ENCODE measurements at regions not wholly inside any gene's neighbourhood (a gene's known extent, or its start where the extent isn't known, plus 50 kb on each side); places are given as distances from the start of the nearest gene placed in this dataset.

GRCh38 chr11:109968299-109968698 is 124.9 kb upstream of the ZC3H12C start:
- TF ChIP-seq YY1 (IDR thresholded peaks at IDR 0.05; ENCODE audit: insufficient read depth, insufficient replicate concordance, low read depth, low read length) (no peak), TCF12 (IDR thresholded peaks at IDR 0.05) (no peak), TCF12 (CRISPR knock-in tag; IDR thresholded peaks at IDR 0.05) (no peak), KAT7 (CRISPR knock-in tag; IDR thresholded peaks at IDR 0.05; ENCODE audit: borderline replicate concordance) (no peak), ZNF205 (CRISPR knock-in tag; IDR thresholded peaks at IDR 0.05) (no peak), ZSCAN5A (CRISPR knock-in tag; IDR thresholded peaks at IDR 0.05; ENCODE audit: borderline replicate concordance) (no peak), CAMTA2 (CRISPR knock-in tag; IDR thresholded peaks at IDR 0.05; ENCODE audit: borderline replicate concordance) (no peak), ZNF335 (CRISPR knock-in tag; IDR thresholded peaks at IDR 0.05) (no peak), CTCF (CRISPR knock-in tag; IDR thresholded peaks at IDR 0.05) (no peak), MIER2 (CRISPR knock-in tag; IDR thresholded peaks at IDR 0.05) (no peak), ZNF570 (CRISPR knock-in tag; IDR thresholded peaks at IDR 0.05; ENCODE audit: borderline replicate concordance) (no peak), EHMT2 (IDR thresholded peaks at IDR 0.05; ENCODE audit: borderline replicate concordance, low read depth, low read length) (no peak), PREB (CRISPR knock-in tag; IDR thresholded peaks at IDR 0.05) (no peak), RBFOX2 (IDR thresholded peaks at IDR 0.05; ENCODE audit: low read depth, low read length) (no peak)
- TF ChIP-seq, protein P1, sequence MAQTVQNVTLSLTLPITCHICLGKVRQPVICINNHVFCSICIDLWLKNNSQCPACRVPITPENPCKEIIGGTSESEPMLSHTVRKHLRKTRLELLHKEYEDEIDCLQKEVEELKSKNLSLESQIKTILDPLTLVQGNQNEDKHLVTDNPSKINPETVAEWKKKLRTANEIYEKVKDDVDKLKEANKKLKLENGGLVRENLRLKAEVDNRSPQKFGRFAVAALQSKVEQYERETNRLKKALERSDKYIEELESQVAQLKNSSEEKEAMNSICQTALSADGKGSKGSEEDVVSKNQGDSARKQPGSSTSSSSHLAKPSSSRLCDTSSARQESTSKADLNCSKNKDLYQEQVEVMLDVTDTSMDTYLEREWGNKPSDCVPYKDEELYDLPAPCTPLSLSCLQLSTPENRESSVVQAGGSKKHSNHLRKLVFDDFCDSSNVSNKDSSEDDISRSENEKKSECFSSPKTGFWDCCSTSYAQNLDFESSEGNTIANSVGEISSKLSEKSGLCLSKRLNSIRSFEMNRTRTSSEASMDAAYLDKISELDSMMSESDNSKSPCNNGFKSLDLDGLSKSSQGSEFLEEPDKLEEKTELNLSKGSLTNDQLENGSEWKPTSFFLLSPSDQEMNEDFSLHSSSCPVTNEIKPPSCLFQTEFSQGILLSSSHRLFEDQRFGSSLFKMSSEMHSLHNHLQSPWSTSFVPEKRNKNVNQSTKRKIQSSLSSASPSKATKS (CRISPR knock-in tag; IDR thresholded peaks at IDR 0.05): no peak

Data from HepG2 (cell line).